ENCODE measurements at regions not wholly inside any gene's neighbourhood (a gene's known extent, or its start where the extent isn't known, plus 50 kb on each side); places are given as distances from the start of the nearest gene placed in this dataset.

DNA sequence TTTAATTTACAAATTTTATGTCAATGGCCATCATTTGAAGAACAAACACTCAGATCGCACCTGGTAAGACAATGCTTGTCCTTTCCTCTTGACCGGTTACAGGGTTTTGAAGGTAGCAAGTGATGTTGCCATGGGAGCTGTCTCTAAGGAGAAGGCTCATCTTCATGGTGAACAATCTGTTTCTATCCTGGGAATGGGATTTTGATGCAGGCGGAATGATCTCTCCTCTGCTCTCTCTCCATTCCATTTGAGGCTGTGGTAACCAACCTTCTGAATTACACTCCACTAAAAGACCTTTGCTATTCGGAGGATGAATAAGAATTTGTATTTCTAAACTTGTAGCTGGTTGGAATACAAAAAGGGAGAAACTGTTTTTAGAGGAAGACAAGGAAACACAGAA, 57.9 kb upstream of the SLC5A9 start:
- Histone ChIP-seq H3K4me3 (ENCODE audit: low read length in 2 of 2) (no peak overlapping the region), H3K4me1 (ENCODE audit: control insufficient read depth in 2 of 2, insufficient read depth in 2 of 2, low read length in 2 of 2) (no peaks in the 10 kb centered on the region), H3K27ac (ENCODE audit: low read depth in 1 of 2, low read length in 1 of 2) (no peak overlapping the region), H3K27me3 (ENCODE audit: control insufficient read depth in 2 of 2, insufficient read depth in 1 of 2, low read length in 1 of 2) (no peaks in the 10 kb centered on the region), H3K36me3 (ENCODE audit: control insufficient read depth in 2 of 2, insufficient read depth in 2 of 2, low read length in 1 of 2) (no peaks in the 10 kb centered on the region), H3K9me3 (ENCODE audit: control insufficient read depth in 2 of 2, insufficient read depth in 1 of 2, low read length in 1 of 2) (no peaks in the 10 kb centered on the region)
- WGBS, result 96% methylated on average over 4 of the region's 4 CpGs
- DNase-seq (ENCODE audit: low read depth in 6 of 9, low spot score in 9 of 9), result no peak

DNA sequence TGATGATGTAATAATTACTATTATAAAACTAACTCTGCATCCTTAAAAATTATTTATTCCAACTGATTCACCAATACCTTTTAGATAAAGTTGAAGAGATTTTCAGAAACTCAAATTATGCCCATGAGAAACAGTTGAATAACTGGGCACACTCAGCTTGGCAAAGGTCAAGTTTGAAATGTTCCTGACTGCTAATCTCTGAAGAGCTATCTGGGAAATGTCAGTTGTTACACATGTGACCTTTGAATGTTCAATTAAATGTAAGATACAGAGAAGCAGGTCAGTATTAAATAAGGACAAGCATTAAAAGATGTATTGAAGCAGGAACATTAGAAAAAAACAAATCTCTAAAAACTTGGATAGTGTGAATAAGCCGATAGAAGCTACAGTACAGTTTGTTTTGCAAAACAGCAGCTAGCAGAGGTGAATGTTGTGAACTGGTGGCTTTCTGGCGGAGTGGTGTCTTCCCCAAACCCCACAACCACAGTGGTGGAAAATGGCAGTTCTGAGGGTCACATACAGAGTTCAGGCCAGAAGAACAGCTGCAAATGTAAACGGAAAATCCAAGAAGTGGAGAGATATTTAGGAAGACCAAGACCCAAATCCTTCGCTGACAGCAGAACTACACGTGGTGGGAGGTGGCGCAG, 61.9 kb upstream of the SLC5A9 start:
- Histone ChIP-seq H3K27ac (ENCODE audit: low read depth in 1 of 2, low read length in 1 of 2) (no peak overlapping the region), H3K4me3 (ENCODE audit: low read length in 2 of 2) (no peak overlapping the region), H3K4me1 (ENCODE audit: control insufficient read depth in 2 of 2, insufficient read depth in 2 of 2, low read length in 2 of 2) (no peaks in the 10 kb centered on the region), H3K9me3 (ENCODE audit: control insufficient read depth in 2 of 2, insufficient read depth in 1 of 2, low read length in 1 of 2) (no peaks in the 10 kb centered on the region), H3K27me3 (ENCODE audit: control insufficient read depth in 2 of 2, insufficient read depth in 1 of 2, low read length in 1 of 2) (no peaks in the 10 kb centered on the region), H3K36me3 (ENCODE audit: control insufficient read depth in 2 of 2, insufficient read depth in 2 of 2, low read length in 1 of 2) (no peaks in the 10 kb centered on the region)
- no peak for DNase-seq (ENCODE audit: low read depth in 6 of 9, low spot score in 9 of 9)
- 90% methylated on average over 6 of the region's 6 CpGs for WGBS

DNA sequence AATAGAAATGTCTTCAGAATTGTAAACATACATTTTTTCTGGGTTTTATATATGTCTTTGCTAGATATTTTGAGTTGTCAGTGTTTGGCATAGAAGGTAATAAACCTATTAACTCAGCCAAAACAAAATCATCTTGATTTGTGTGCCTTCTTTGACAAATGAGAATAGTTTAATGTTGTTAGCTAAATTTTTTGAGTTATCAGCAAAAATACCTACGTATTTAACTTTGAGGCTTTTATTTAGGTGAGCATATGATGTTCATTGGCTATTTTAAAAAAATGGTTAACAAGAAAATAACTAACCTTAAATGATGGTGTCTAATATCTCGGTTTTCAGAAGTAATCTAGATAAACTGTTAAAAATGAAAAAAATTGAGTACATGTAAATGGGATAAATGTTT, 83.2 kb upstream of the SLC5A9 start:
- no peak overlapping the region for H3K4me3 ChIP-seq (ENCODE audit: low read length in 2 of 2)
- no peaks in the 10 kb centered on the region for H3K36me3 ChIP-seq (ENCODE audit: control insufficient read depth in 2 of 2, insufficient read depth in 2 of 2, low read length in 1 of 2)
- 91% methylated on average over 2 of the region's 2 CpGs for WGBS
- no peak for DNase-seq (ENCODE audit: low read depth in 6 of 9, low spot score in 9 of 9)
- H3K27ac ChIP-seq (ENCODE audit: low read depth in 1 of 2, low read length in 1 of 2), result no peak overlapping the region
- peaks cover 0 to 3% of the 10 kb centered on the region in 2 donors for H3K9me3 ChIP-seq (ENCODE audit: control insufficient read depth in 2 of 2, insufficient read depth in 1 of 2, low read length in 1 of 2)
- no peaks in the 10 kb centered on the region for H3K4me1 ChIP-seq (ENCODE audit: control insufficient read depth in 2 of 2, insufficient read depth in 2 of 2, low read length in 2 of 2)
- H3K27me3 ChIP-seq (ENCODE audit: control insufficient read depth in 2 of 2, insufficient read depth in 1 of 2, low read length in 1 of 2), result no peaks in the 10 kb centered on the region

DNA sequence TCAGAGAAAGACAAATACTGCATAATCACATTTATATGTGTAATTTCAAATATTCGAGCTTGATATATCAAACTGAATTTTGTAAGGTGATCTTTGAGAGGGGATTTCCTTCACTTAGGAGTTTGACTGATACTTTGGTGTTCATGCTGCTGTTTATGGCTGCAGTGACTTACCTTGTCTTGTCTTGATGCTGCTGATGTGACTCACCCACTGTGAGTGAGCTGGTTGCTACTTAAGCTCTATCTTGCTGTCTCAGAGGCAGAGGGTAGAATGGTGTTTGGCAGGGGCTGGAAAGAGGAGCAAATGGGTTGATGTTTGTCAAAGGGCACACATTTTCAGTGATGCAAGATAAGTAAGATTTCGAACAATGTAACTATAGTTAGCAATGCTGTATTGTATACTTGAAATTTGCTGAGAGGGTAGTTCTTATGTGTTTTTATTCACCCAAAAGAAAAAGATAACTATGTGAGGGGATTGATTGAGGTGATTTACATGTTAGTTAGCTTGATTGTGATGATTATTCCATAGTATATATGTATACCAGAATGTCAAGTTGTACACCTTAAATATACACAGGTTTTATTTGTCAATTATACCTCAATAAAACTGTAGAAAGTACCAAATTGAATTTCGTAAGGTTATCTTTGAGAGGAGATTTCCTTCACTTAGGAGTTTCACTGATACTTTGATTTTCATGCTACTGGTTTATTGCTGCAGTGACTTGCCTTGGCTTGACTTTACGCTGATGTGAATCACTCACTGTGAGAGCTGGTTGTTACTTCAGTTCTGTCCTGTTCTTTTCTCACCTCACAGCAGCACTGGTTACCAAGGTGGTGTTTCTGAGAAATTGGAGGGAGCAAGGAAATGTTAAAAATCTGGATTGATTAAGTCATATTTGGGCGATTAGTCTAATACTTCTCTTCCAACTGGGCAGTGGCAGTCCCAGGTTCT, 94.5 kb upstream of the SLC5A9 start:
- H3K27me3 ChIP-seq (ENCODE audit: control insufficient read depth in 2 of 2, insufficient read depth in 1 of 2, low read length in 1 of 2), result no peaks in the 10 kb centered on the region
- no peaks in the 10 kb centered on the region for H3K9me3 ChIP-seq (ENCODE audit: control insufficient read depth in 2 of 2, insufficient read depth in 1 of 2, low read length in 1 of 2)
- DNase-seq (ENCODE audit: low read depth in 6 of 9, low spot score in 9 of 9), result no peak
- H3K27ac ChIP-seq (ENCODE audit: low read depth in 1 of 2, low read length in 1 of 2), result no peak overlapping the region
- 88% methylated on average over 5 of the region's 5 CpGs for WGBS
- H3K4me1 ChIP-seq (ENCODE audit: control insufficient read depth in 2 of 2, insufficient read depth in 2 of 2, low read length in 2 of 2), result no peaks in the 10 kb centered on the region
- no peaks in the 10 kb centered on the region for H3K36me3 ChIP-seq (ENCODE audit: control insufficient read depth in 2 of 2, insufficient read depth in 2 of 2, low read length in 1 of 2)
- no peak overlapping the region for H3K4me3 ChIP-seq (ENCODE audit: low read length in 2 of 2)

DNA sequence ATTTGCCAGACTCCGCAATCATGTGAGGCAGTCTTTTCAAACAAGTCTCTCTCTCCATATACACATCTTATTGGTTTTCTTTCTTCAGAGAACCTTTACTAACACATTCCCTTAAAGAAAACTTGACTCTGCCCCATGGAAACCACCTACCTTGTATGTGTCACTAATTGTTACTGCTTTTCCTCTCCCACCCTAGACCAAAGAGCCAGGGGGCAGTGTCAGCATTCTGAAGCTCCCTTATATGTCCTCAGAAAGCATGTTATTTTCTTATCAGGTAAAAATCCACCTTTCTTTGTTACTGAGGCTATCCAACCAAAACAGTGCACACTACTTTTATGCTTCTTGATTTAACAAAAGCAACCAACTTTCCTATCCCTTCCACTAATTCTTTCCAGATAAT, 98.9 kb upstream of the SLC5A9 start:
- Histone ChIP-seq H3K27me3 (ENCODE audit: control insufficient read depth in 2 of 2, insufficient read depth in 1 of 2, low read length in 1 of 2) (no peaks in the 10 kb centered on the region), H3K27ac (ENCODE audit: low read depth in 1 of 2, low read length in 1 of 2) (no peak overlapping the region), H3K9me3 (ENCODE audit: control insufficient read depth in 2 of 2, insufficient read depth in 1 of 2, low read length in 1 of 2) (no peaks in the 10 kb centered on the region), H3K4me3 (ENCODE audit: low read length in 2 of 2) (no peak overlapping the region), H3K4me1 (ENCODE audit: control insufficient read depth in 2 of 2, insufficient read depth in 2 of 2, low read length in 2 of 2) (no peaks in the 10 kb centered on the region), H3K36me3 (ENCODE audit: control insufficient read depth in 2 of 2, insufficient read depth in 2 of 2, low read length in 1 of 2) (no peaks in the 10 kb centered on the region)
- DNase-seq (ENCODE audit: low read depth in 6 of 9, low spot score in 9 of 9), result no peak
- 100% methylated on average over 1 of the region's 1 CpG for WGBS

DNA sequence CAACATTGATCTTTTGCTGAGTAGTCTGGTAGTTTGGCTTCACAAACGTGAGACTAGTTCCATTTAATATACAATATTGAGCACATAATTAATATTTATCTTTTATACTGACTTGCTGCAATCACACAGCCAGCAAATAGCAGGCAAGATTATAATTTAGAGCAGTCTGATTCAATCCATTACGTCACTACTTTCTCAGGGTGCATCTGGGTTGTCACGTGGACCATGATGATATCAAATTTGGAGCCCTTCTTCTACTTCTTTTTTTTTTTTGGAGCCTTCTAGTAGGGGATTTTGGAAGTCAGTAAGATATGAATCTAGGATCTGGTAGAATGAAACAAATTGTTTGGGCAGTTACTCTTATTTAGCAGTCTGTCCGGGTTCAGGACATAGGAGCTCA, 100.6 kb upstream of the SLC5A9 start:
- Histone ChIP-seq H3K9me3 (ENCODE audit: control insufficient read depth in 2 of 2, insufficient read depth in 1 of 2, low read length in 1 of 2) (no peaks in the 10 kb centered on the region), H3K4me3 (ENCODE audit: low read length in 2 of 2) (no peak overlapping the region), H3K27me3 (ENCODE audit: control insufficient read depth in 2 of 2, insufficient read depth in 1 of 2, low read length in 1 of 2) (no peaks in the 10 kb centered on the region), H3K27ac (ENCODE audit: low read depth in 1 of 2, low read length in 1 of 2) (no peak overlapping the region), H3K4me1 (ENCODE audit: control insufficient read depth in 2 of 2, insufficient read depth in 2 of 2, low read length in 2 of 2) (no peaks in the 10 kb centered on the region), H3K36me3 (ENCODE audit: control insufficient read depth in 2 of 2, insufficient read depth in 2 of 2, low read length in 1 of 2) (no peaks in the 10 kb centered on the region)
- no peak for DNase-seq (ENCODE audit: low read depth in 6 of 9, low spot score in 9 of 9)
- WGBS, result 81% methylated on average over 4 of the region's 4 CpGs

DNA sequence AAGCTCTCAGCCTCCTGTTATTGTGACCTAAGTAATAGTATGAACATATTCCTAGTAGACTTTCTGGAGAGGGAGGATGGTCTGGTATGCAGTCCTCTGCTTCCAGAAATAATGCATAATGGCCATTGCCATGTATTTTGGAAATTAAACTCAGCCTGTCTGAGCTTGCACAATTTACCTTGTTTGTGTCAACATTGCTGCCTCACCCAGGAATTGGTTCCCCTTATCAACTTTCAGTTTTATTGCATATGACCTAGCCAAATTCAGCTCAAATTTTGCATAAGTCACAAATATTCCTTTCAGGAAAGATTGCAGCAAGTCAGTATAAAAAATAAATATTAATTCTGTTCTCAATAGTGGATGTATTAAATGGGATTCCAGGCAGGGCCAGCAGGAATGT, 101.9 kb upstream of the SLC5A9 start:
- H3K36me3 ChIP-seq (ENCODE audit: control insufficient read depth in 2 of 2, insufficient read depth in 2 of 2, low read length in 1 of 2), result no peaks in the 10 kb centered on the region
- no peaks in the 10 kb centered on the region for H3K4me1 ChIP-seq (ENCODE audit: control insufficient read depth in 2 of 2, insufficient read depth in 2 of 2, low read length in 2 of 2)
- DNase-seq (ENCODE audit: low read depth in 6 of 9, low spot score in 9 of 9), result no peak
- no peaks in the 10 kb centered on the region for H3K27me3 ChIP-seq (ENCODE audit: control insufficient read depth in 2 of 2, insufficient read depth in 1 of 2, low read length in 1 of 2)
- H3K27ac ChIP-seq (ENCODE audit: low read depth in 1 of 2, low read length in 1 of 2), result no peak overlapping the region
- H3K4me3 ChIP-seq (ENCODE audit: low read length in 2 of 2), result no peak overlapping the region
- H3K9me3 ChIP-seq (ENCODE audit: control insufficient read depth in 2 of 2, insufficient read depth in 1 of 2, low read length in 1 of 2), result no peaks in the 10 kb centered on the region

DNA sequence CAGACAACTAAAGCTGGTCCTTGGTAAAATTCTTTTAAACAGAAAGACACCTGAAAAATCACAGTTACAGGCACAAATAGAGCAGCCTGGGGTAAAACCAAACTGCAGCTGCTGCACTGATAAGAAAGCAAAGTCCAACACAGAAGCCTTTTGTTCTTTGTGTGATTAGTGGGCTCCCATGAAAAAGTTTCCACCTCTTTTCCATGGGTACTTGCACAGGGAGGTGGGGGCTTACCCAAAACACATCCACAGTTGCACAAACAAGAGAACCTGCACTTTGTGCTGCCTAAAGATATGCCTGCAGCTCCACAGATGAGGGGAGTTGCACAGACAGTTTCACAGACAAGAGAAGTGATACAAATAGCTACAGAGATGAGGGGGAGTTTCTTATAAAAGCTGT, 106.7 kb upstream of the SLC5A9 start:
- Histone ChIP-seq H3K9me3 (ENCODE audit: control insufficient read depth in 2 of 2, insufficient read depth in 1 of 2, low read length in 1 of 2) (no peaks in the 10 kb centered on the region), H3K4me3 (ENCODE audit: low read length in 2 of 2) (no peak overlapping the region), H3K27ac (ENCODE audit: low read depth in 1 of 2, low read length in 1 of 2) (no peak overlapping the region), H3K4me1 (ENCODE audit: control insufficient read depth in 2 of 2, insufficient read depth in 2 of 2, low read length in 2 of 2) (no peaks in the 10 kb centered on the region), H3K27me3 (ENCODE audit: control insufficient read depth in 2 of 2, insufficient read depth in 1 of 2, low read length in 1 of 2) (no peaks in the 10 kb centered on the region), H3K36me3 (ENCODE audit: control insufficient read depth in 2 of 2, insufficient read depth in 2 of 2, low read length in 1 of 2) (no peaks in the 10 kb centered on the region)
- DNase-seq (ENCODE audit: low read depth in 6 of 9, low spot score in 9 of 9), result no peak

DNA sequence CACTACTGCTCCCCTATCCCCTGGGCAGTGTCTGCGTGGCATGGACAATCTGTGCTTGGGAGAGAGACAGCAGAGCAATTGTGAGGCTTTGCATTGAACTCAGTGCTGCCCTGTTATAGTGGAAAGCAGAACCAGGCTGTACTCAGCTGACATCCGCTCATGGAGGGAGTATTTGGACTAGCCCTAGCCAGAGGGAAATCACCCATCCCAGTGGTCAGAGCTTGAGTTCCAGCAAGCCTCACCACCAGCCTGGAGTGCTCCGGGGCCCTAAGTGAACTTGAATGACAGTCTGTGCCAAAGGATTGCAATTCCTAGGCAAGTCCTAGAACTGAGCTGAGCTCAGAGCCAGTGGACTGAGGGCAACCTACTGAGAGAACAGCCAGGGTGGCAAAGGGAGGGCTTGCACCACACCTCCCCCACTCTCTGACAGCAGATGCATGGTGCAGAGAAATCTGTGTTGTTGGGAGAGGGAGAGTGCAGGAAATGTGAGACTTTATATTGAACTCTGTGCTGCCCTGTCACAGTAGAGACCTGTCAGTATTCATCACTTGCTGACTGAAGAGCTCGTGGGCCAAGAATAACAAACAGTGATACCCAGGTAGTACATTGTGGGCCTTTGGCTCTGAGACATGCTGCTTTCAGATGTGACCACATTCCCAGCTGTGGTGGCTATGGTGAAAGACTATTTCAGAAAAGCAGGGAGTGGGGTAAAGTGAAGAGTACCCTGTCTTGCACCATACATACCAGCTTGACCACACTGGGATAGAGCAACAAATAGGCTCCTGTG, 107.7 kb upstream of the SLC5A9 start:
- WGBS, result 89% methylated on average over 4 of the region's 4 CpGs
- no peak for DNase-seq (ENCODE audit: low read depth in 6 of 9, low spot score in 9 of 9)
- Histone ChIP-seq H3K27ac (ENCODE audit: low read depth in 1 of 2, low read length in 1 of 2) (no peak overlapping the region), H3K36me3 (ENCODE audit: control insufficient read depth in 2 of 2, insufficient read depth in 2 of 2, low read length in 1 of 2) (no peaks in the 10 kb centered on the region), H3K9me3 (ENCODE audit: control insufficient read depth in 2 of 2, insufficient read depth in 1 of 2, low read length in 1 of 2) (no peaks in the 10 kb centered on the region), H3K4me1 (ENCODE audit: control insufficient read depth in 2 of 2, insufficient read depth in 2 of 2, low read length in 2 of 2) (no peaks in the 10 kb centered on the region), H3K27me3 (ENCODE audit: control insufficient read depth in 2 of 2, insufficient read depth in 1 of 2, low read length in 1 of 2) (no peaks in the 10 kb centered on the region), H3K4me3 (ENCODE audit: low read length in 2 of 2) (no peak overlapping the region)
